GM10266 (cell line): ENCODE measurements at regions not wholly inside any gene's neighbourhood (a gene's known extent, or its start where the extent isn't known, plus 50 kb on each side); places are given as distances from the start of the nearest gene placed in this dataset.

Experiments used
- DNase-seq: peaks from one replicate; pipeline ENCODE4 v3.0.0; 2012; ENCODE audit errors: extremely low spot score
- CTCF ChIP-seq: IDR thresholded peaks from 2 replicates; pipeline ENCODE4 v1.5.1; 2012; ENCODE audit warnings: mild to moderate bottlenecking, low read depth; ENCODE audit not compliant: control insufficient read depth, insufficient read depth; ENCODE audit errors: missing control alignments

GRCh38 chr12:41636653-41637052 is 448.5 kb downstream of the PDZRN4 start:
- no peak for DNase-seq
- no peak for TF ChIP-seq CTCF

- TF ChIP-seq CTCF: no peak
- DNase-seq: no peak
These were observed 447.7 kb downstream of the PDZRN4 start for GRCh38 chr12:41635626-41636364.

GRCh38 chr12:41634091-41634490 is 446.0 kb downstream of the PDZRN4 start:
- TF ChIP-seq CTCF: no peak
- no peak for DNase-seq

- TF ChIP-seq CTCF: no peak
- no peak for DNase-seq
These were observed 441.5 kb downstream of the PDZRN4 start for GRCh38 chr12:41629611-41630010.

- no peak for DNase-seq
- no peak for TF ChIP-seq CTCF
These were observed 439.4 kb downstream of the PDZRN4 start for GRCh38 chr12:41627476-41627875.

GRCh38 chr12:41624571-41624970 is 436.5 kb downstream of the PDZRN4 start:
- no peak for DNase-seq
- no peak for TF ChIP-seq CTCF
